ENCODE measurements at regions not wholly inside any gene's neighbourhood (a gene's known extent, or its start where the extent isn't known, plus 50 kb on each side); places are given as distances from the start of the nearest gene placed in this dataset.

DNA sequence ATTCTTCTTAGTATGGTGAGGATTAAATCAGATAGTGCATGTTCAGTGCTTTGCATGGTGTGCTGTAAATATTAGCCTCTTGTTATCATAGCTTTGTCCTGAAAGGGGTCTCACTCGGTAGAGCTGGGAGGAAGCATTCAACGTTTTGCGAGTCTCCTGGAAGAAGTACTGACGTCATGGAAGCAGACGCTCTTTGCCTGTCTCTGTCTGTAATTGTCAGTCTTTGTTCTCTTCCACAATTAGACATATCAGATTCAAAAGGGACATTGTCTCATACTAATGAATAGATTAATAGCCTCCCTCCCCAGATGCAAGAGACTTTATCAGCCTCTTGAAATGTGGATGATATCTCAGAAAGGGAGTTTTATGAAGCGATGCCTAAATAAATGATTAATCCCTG, 91.8 kb upstream of the CXCL14 start:
- TF ChIP-seq, protein P1, sequence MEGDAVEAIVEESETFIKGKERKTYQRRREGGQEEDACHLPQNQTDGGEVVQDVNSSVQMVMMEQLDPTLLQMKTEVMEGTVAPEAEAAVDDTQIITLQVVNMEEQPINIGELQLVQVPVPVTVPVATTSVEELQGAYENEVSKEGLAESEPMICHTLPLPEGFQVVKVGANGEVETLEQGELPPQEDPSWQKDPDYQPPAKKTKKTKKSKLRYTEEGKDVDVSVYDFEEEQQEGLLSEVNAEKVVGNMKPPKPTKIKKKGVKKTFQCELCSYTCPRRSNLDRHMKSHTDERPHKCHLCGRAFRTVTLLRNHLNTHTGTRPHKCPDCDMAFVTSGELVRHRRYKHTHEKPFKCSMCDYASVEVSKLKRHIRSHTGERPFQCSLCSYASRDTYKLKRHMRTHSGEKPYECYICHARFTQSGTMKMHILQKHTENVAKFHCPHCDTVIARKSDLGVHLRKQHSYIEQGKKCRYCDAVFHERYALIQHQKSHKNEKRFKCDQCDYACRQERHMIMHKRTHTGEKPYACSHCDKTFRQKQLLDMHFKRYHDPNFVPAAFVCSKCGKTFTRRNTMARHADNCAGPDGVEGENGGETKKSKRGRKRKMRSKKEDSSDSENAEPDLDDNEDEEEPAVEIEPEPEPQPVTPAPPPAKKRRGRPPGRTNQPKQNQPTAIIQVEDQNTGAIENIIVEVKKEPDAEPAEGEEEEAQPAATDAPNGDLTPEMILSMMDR (IDR thresholded peaks at IDR 0.05) = no peak
- TF ChIP-seq POLR2A (IDR thresholded peaks at IDR 0.05) (no peak), EP300 (IDR thresholded peaks at IDR 0.05) (no peak)
